Keratinocyte (primary cell): ENCODE measurements at regions not wholly inside any gene's neighbourhood (a gene's known extent, or its start where the extent isn't known, plus 50 kb on each side); places are given as distances from the start of the nearest gene placed in this dataset.
"Not testable (repeated sequence)": the region's sequence is repeated elsewhere in the genome, so short reads cannot be mapped to it uniquely, and the experiment has no call there.

Source experiments
- CTCF ChIP-seq, 3 experiments: IDR thresholded peaks in 1 of 3; conservative IDR thresholded peaks in 1 of 3; optimal IDR thresholded peaks in 1 of 3; 2 replicates in 2 of 3; 3 replicates in 1 of 3; pipeline versions ENCODE3 to v1.5.1; 2011; ENCODE audit warnings: low read length in 3 of 3, mild to moderate bottlenecking in 3 of 3, moderate library complexity in 2 of 3, control low read depth in 1 of 3, inconsistent platforms in 1 of 3; ENCODE audit not compliant: insufficient read depth in 2 of 3; ENCODE audit errors: extremely low read depth in 1 of 3
- EZH2 ChIP-seq: IDR thresholded peaks from one replicate; pipeline ENCODE4 v1.6.1; 2012; ENCODE audit warnings: inconsistent platforms, mild to moderate bottlenecking, low read length, moderate library complexity

- not testable (repeated sequence) for TF ChIP-seq CTCF (optimal IDR thresholded peaks at IDR 0.05 in 1 of 3, IDR thresholded peaks at IDR 0.05 in 1 of 3, conservative IDR thresholded peaks at IDR 0.05 in 1 of 3; ENCODE audit: extremely low read depth in 1 of 3, insufficient read depth in 2 of 3, low read length in 3 of 3); EZH2
Measured at GRCh38 chr6:137559521-137560183, 65.5 kb upstream of the OLIG3 start.
